ENCODE measurements at regions not wholly inside any gene's neighbourhood (a gene's known extent, or its start where the extent isn't known, plus 50 kb on each side); places are given as distances from the start of the nearest gene placed in this dataset.

DNA sequence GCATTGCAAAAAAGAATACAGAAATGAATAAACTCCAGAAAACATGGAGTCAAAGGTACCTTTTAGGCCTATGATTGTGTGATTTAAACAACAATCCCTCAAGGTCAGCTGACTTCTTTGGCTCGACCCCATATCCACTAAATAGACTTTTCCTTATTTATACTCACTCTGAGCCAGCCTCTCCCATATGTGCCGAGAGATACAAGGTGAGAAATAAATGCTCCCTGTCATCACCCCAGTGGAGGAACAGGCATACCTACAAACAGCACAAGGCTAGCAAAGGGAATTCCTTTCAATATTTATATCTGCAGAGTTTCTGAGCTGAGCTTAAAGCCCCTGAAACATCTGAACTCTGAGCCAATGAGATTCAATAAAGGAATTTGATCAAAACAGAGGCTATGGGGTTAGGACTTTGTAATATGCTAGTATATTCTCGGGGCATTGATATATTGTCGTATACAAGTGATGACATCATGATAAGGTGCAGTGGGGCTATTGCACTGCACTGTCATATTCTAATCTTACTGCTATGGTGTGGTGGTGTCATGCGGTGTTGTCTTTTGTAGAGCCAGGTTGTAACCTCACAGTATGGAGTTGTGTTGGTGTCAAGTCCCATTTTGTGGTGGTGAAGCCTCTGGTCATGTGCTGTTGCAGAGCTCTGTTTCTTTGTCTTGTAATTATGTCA, 56.0 kb upstream of the GALNT18 start:
- TF ChIP-seq, protein P1, sequence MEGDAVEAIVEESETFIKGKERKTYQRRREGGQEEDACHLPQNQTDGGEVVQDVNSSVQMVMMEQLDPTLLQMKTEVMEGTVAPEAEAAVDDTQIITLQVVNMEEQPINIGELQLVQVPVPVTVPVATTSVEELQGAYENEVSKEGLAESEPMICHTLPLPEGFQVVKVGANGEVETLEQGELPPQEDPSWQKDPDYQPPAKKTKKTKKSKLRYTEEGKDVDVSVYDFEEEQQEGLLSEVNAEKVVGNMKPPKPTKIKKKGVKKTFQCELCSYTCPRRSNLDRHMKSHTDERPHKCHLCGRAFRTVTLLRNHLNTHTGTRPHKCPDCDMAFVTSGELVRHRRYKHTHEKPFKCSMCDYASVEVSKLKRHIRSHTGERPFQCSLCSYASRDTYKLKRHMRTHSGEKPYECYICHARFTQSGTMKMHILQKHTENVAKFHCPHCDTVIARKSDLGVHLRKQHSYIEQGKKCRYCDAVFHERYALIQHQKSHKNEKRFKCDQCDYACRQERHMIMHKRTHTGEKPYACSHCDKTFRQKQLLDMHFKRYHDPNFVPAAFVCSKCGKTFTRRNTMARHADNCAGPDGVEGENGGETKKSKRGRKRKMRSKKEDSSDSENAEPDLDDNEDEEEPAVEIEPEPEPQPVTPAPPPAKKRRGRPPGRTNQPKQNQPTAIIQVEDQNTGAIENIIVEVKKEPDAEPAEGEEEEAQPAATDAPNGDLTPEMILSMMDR (IDR thresholded peaks at IDR 0.05; ENCODE audit: borderline replicate concordance, extremely low read depth, low read length, poor library complexity, severe bottlenecking) = no peak
- TF ChIP-seq EZH2 (IDR thresholded peaks at IDR 0.05; ENCODE audit: borderline replicate concordance, low read depth, low read length, severe bottlenecking) = no peak

All from DND-41 (cell line).